HL-60 (cell line): ENCODE measurements at regions not wholly inside any gene's neighbourhood (a gene's known extent, or its start where the extent isn't known, plus 50 kb on each side); places are given as distances from the start of the nearest gene placed in this dataset.
"Not testable (repeated sequence)": the region's sequence is repeated elsewhere in the genome, so short reads cannot be mapped to it uniquely, and the experiment has no call there.

Source experiments
- DNase-seq, 2 experiments: peaks; one replicate each; pipeline ENCODE4 v3.0.0-alpha.2; 2010 to 2020; ENCODE audit warnings: low read depth in 1 of 2, low spot score in 1 of 2
- H3K27ac ChIP-seq: fragments of 250-450 bp; sonication (Bioruptor Pico); replicated peaks from 2 replicates; pipeline ENCODE4 v1.5.1; 2020; ENCODE audit warnings: mild to moderate bottlenecking, moderate library complexity
- H3K27me3 ChIP-seq: fragments of 250-450 bp; sonication (Bioruptor Pico); 2 replicates; pipeline ENCODE4 v1.5.1; 2021; ENCODE audit warnings: mild to moderate bottlenecking, moderate library complexity; ENCODE audit not compliant: insufficient read depth, poor library complexity, severe bottlenecking
- H3K4me3 ChIP-seq: replicated peaks from 2 replicates; pipeline ENCODE4 v1.5.1; 2011; ENCODE audit warnings: mild to moderate bottlenecking, control low read depth, low read length; ENCODE audit not compliant: insufficient read depth
- CTCF ChIP-seq: IDR thresholded peaks from one replicate; pipeline ENCODE4 v1.5.1; 2011; ENCODE audit warnings: low read length, control low read depth, inconsistent platforms; ENCODE audit not compliant: insufficient read depth
- GABPA ChIP-seq: IDR thresholded peaks from 2 replicates; pipeline ENCODE4 v1.6.1; 2012; ENCODE audit warnings: low read depth
- POLR2AphosphoS5 ChIP-seq: IDR thresholded peaks from 2 replicates; pipeline ENCODE4 v1.6.1; 2012; ENCODE audit warnings: low read depth
- REST ChIP-seq: IDR thresholded peaks from 2 replicates; pipeline ENCODE4 v1.6.1; 2012; ENCODE audit warnings: low read depth; ENCODE audit not compliant: insufficient replicate concordance
- SPI1 ChIP-seq: IDR thresholded peaks from 2 replicates; pipeline ENCODE4 v1.6.1; 2012; ENCODE audit warnings: low read depth, mild to moderate bottlenecking, borderline replicate concordance

DNA sequence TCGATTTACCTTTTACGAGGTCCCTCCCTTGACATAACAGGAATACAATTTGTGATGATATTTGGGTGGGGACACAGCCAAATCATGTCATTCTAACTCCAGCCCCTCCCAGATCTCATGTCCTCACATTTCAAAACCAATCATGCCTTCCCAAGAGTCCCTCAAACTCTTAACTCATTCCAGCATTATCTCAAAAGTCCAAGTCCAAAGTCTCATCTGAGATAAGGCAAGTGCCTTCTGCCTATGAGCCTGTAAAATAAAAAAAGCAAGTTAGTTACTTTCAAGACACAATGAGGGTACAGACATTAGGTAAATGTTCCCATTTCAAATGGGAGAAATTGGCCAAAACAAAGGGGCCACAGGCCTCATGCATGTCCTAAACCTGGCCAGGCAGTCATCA lies 381.1 kb downstream of the PIK3C3 start:
- no peak for TF ChIP-seq POLR2AphosphoS5
- no peak for TF ChIP-seq CTCF
- TF ChIP-seq REST: no peak
- TF ChIP-seq GABPA: no peak
- TF ChIP-seq SPI1: no peak
- no peak overlapping the region for H3K4me3 ChIP-seq
- H3K27me3 ChIP-seq: no peaks in the 10 kb centered on the region
- no peak for DNase-seq
- H3K27ac ChIP-seq: no peak overlapping the region

DNA sequence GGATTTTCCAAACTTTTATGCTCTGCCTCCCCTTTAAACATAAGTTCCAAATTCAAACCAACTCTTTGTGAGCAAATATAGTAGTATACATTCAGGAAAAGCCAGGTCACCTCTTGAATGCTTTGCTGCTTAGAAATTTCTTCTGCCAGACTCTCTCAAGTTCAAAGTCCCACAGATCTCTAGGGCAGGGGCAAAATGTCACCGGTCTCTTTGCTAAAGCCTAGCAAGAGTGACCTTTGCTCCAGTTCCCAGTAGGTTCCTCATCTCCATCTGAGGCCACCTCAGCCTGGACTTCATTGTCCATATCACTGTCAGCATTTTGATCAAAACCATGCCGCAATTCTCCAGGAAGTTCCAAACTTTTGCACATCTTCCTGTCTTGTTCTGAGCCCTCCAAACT lies 382.3 kb downstream of the PIK3C3 start:
- H3K27me3 ChIP-seq, H3K27ac ChIP-seq, H3K4me3 ChIP-seq, DNase-seq: not testable (repeated sequence)

GRCh38 chr18:42338683-42339082 lies 383.6 kb downstream of the PIK3C3 start:
- Histone ChIP-seq H3K4me3 (no peak overlapping the region), H3K27me3 (no peaks in the 10 kb centered on the region), H3K27ac (no peak overlapping the region)
- DNase-seq: no peak
- TF ChIP-seq REST: no peak
- TF ChIP-seq POLR2AphosphoS5: no peak
- TF ChIP-seq SPI1: no peak
- TF ChIP-seq CTCF: no peak
- TF ChIP-seq GABPA: no peak

DNA sequence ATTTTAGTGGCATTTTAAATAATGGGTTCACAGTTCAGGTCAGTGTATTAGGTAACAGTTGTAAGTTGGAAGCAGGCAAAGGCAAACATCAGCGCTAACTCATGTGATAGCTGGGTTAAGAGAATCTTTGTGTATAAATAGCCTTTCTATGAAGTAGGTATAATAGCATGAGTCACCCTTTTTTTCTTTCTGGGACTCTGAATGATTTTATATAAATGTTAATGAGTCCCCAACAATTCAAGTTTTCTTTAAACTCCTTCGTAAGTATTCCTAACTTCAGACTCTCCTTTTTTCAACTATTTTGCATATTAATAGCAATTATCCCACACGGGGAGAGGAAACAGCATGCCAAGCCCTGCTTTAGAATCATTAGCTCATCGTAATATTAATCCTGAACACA lies 384.3 kb downstream of the PIK3C3 start:
- no peak for DNase-seq
- Histone ChIP-seq H3K4me3 (no peak overlapping the region), H3K27me3 (no peaks in the 10 kb centered on the region), H3K27ac (no peak overlapping the region)
- TF ChIP-seq REST (no peak), GABPA (no peak), CTCF (no peak), POLR2AphosphoS5 (no peak), SPI1 (no peak)
